Fibroblast of skin of abdomen (primary cell): ENCODE measurements at regions not wholly inside any gene's neighbourhood (a gene's known extent, or its start where the extent isn't known, plus 50 kb on each side); places are given as distances from the start of the nearest gene placed in this dataset.

Source experiments
- DNase-seq: peaks from one replicate; pipeline ENCODE4 v3.0.0-alpha.2; 2013

DNA sequence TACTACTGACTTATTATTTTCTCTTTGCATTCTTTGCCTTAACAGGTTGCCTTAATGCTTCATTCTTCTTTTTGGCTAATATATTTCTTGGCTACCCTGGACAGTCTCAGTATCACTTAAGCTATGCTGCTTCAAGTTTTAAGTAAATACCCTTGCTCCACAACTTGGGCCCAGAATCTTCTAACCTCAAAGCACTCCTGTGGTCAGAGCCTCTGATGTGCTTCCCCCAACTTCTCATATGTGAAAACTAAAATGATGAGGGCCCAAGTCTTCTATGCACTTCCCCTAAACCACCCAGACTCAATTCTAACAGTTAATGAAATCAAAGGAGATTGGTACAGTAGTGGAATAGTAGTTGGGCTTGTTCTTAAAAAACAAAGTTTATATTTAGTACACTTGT lies 314.1 kb downstream of the PLPP3 start:
- DNase-seq = no peak

GRCh38 chr1:56263908-56264307 lies 315.5 kb downstream of the PLPP3 start:
- DNase-seq = no peak

DNA sequence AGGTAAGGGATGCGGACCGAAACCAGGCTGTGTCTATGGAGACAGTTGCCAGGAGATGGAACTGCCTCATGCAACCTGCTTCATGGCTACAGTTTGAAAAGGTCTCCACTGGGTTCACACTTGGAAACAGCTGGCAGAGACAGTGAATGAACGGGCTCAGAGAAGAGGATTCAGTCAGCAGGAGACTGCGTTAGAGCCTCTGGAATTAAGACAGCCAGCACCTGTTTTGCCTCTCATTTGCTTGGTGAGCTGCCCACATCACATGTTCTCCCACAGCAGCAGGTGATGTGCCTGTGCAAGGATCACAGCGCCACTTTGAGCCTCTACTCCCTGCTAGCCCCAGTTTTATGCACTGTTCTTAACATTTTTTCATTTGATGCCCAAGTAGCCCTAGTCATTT lies 321.0 kb downstream of the PLPP3 start:
- no peak for DNase-seq

DNA sequence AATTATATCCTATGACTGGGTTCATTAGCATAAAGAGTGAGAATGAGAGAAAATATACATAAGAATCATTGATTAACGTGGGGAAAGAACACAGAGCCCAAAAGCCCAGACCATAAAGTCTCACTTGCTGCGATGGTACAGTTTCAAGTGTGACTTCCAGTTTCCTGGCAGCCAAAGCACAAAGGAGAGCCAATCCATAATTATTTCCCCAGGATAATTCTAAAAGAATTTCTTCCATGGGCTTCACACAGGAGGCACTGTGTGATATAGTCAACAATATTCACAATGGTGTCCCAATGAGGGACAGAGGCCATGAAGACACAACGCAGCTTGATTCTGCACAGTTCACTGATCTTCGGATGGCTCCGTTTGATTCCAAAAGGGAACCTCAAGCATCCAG lies 321.6 kb downstream of the PLPP3 start:
- no peak for DNase-seq

- DNase-seq = no peak
Measured at GRCh38 chr1:56256153-56257000, 323.0 kb downstream of the PLPP3 start.

- peak; percentile 85 for DNase-seq
Measured at GRCh38 chr1:56255516-56256152, 323.7 kb downstream of the PLPP3 start.

GRCh38 chr1:56254130-56254529 lies 325.2 kb downstream of the PLPP3 start:
- no peak for DNase-seq

GRCh38 chr1:56250809-56251208 lies 328.6 kb downstream of the PLPP3 start:
- DNase-seq = no peak

GRCh38 chr1:56249234-56249633 lies 330.1 kb downstream of the PLPP3 start:
- DNase-seq = no peak

DNA sequence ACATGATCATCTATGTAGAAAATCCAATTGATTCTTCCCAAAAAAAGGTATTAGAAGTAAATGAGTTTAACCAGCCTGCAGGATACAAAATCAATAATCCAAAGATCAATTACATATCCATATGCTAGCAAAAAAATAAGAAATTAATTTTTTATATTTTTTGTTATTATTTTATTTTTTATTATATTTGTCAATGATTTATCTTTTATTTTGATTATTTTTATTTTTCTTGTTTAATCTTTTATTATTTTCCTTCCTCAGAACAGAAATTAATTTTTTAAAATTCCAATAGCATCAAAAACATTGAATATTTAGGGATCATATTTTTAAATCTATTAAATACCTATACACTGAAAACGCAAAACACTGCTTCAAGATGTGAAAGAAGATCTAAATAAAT lies 331.2 kb downstream of the PLPP3 start:
- DNase-seq = no peak

GRCh38 chr1:56246726-56247125 lies 332.6 kb downstream of the PLPP3 start:
- peak; percentile 68 for DNase-seq

- no peak for DNase-seq
Measured at GRCh38 chr1:56240400-56240799, 339.0 kb downstream of the PLPP3 start.

DNA sequence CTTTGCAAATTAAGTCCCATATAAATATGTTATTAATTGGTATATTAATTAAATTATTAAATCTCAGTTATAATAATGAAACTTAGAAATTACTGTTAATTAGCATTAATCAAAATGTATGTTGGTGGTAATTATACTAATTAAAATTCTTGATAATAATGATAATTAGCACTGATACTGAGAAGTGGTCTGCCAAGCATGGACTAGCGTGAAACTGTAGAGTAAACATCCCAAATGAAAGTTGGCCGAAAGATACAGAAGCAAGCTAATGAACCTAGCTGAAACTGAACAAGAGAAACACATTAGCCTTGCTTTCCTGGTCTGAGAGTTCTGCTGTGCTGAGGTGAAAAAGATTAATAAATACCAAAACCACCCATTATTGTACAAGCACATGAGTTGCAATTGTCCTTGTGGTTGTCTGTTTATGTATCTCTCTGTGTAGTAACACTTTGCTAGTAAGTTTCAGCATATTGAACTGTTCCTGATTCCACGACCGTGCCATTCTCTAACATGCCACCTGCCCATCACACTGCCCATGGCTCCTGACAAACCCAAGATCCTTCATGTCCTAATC lies 341.8 kb downstream of the PLPP3 start:
- DNase-seq = no peak

GRCh38 chr1:56236688-56237087 lies 342.7 kb downstream of the PLPP3 start:
- DNase-seq = no peak

DNA sequence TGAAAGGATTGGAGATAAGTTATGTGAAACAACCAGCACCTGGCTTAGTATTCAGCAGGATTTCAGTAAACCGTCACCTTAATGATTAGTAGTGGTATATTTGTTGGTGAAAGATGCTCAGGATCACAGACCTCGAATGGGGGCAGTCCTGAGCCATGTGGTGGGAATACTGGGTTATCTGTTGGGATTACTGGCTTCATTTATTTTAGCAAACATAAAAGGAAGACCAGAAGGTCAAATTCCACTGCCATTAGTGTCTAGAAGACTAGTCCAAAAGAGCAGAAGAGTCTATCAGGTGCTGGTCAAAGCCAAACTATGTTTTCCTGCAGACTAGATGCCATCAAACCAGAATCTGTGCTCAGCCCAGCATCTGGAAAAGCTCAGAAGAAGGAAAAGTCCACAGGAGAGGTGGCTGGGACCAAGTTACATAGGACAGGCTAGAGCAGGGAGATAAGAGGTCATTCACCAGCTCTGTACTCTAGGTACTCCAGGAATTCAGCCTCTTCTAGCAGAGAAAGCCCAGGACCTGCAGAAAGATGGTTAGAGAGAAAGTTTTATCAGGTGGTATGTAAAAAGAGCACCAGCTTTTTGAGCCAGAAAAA lies 343.4 kb downstream of the PLPP3 start:
- no peak for DNase-seq

DNA sequence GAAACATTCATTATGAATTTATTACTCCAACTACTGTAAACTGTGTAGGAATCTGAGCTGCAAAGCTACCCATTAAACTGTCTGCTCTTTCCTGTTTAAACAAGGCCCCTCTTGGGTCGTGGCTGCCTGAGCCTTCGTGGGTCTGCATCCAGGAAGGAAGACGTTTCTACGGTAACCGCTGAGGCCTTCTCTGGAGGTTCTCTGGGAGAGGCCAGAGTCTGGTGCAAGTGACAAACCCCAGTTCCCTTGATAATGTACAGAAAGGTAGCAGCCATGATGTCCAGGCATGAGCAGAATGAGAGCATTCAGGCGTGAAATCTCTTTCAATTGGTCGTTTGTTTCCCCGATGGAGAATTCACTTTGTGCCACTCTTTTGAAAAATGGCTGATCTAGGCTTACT lies 350.2 kb downstream of the PLPP3 start:
- DNase-seq = no peak

- no peak for DNase-seq
Measured at GRCh38 chr1:56227886-56228285, 351.5 kb downstream of the PLPP3 start.

- no peak for DNase-seq
Measured at GRCh38 chr1:56227401-56227800, 352.0 kb downstream of the PLPP3 start.

- no peak for DNase-seq
Measured at GRCh38 chr1:56225964-56226815, 353.2 kb downstream of the PLPP3 start.

GRCh38 chr1:56223968-56224367 lies 355.4 kb downstream of the PLPP3 start:
- DNase-seq = no peak

DNA sequence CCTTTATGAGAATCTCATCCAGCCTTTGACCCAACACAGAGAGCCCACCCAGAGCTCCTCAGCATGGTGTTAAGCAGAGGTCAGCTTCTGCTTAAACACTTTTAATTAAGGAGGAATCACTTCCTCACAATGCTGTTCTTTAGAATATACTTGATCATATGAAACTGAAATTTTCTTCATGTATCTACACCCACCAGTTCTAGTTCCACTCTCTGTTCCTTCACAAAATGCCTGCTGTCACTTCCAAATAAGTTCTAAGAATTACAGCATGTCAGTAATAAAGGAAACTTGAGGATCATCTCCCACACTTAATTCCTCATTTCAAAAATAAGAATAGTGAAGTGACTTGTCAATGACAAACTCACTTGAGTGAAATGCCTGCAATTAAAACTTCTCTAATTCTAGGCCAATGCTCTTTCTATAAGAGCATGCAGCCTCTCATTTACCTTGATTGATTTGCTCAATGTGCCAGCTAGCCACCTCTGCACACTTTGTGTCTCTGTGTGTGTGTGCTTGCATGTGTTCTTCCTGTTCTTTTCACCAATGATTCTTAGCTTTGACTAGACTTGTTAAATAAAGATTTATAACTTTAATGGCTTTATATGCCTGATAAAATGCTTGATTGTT lies 356.3 kb downstream of the PLPP3 start:
- no peak for DNase-seq

GRCh38 chr1:56220021-56220420 lies 359.3 kb downstream of the PLPP3 start:
- DNase-seq = no peak
